HG03045 (cell line): ENCODE measurements at regions not wholly inside any gene's neighbourhood (a gene's known extent, or its start where the extent isn't known, plus 50 kb on each side); places are given as distances from the start of the nearest gene placed in this dataset.

ENCODE experiments used
- ATAC-seq: cut with Tn5 transposase; IDR thresholded peaks from one replicate; pipeline ENCODE4 v1.9.1; 2021; ENCODE audit warnings: mild to moderate bottlenecking, moderate library complexity; ENCODE audit not compliant: unreplicated experiment

DNA sequence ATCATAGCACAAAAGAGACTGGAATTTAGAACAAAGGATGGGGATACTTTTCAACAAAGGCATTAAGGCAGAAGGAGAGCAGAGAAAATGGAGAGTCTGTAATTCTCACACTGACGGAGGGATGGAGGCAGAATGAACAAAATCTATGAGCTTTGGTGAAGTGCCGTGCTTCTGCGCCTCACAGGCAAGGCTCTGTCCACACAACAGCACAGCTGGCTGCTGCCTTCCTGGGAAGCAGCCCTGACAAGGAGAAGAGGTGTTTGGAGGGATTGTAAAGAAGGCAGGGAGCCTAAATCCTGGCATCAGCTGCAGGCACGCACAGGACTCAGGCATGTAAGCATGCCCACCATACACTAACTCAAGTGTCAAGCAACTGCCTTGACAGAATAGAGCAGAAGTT is 485.2 kb upstream of the KIF2A start:
- no peak for ATAC-seq

DNA sequence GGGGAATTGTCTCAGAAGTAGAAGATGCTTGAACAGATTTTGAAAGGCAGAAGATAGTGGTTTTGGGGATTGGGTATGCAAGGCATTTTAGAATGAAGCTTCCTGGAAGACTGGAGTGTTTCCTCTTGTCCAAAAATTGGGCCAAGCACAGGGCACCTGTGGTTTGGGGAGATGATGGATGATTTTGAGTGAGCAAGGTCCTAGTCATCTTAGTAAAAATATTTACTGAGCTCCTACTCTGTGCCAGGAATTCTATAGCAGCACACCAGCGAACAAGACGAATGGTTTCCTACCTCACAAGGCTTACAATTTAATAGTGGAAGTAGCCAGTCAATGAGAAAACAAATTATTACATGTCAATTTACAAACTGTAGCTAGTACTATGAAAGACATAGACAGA is 484.4 kb upstream of the KIF2A start:
- no peak for ATAC-seq

GRCh38 chr5:61822584-61822983 is 483.4 kb upstream of the KIF2A start:
- ATAC-seq = no peak

DNA sequence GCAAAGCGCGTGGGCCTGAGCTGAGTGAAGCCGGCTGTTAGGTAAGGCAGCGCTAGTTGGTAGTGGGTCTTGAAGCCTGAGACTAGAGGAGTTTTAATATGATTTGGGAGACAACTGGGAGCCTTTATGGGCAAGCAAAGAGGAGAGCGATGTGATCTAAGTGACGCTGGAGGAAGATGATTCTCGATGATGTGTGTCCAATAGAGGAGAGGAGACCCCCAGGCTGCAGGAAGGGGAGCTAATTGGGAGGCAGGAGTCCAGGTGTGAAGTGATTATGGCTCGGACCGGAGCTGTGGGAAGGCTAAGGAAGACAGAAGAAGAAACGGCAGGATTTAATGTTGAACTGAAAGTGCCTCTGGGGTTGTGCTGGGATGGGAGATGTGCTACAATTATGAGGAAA is 482.9 kb upstream of the KIF2A start:
- no peak for ATAC-seq

GRCh38 chr5:61823781-61824180 is 482.2 kb upstream of the KIF2A start:
- ATAC-seq = no peak

DNA sequence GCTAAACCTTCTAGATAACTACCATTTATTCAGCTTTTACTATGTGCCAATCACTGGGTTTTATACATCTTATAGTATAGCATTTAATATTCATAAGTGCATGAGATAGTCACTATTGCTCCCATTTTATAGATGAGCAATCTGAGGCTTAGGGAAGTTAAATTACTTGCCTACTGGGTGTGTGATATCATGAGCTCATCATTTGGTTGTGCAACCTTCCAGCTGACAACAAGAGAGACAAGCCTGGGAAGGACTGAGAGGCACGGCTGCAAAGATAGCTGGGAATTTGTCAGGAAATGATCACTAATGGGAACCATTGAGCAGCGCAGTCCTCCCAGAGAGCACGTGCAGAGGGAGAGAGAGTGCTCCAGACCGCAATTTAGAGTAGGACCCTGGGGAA is 481.6 kb upstream of the KIF2A start:
- ATAC-seq = no peak

DNA sequence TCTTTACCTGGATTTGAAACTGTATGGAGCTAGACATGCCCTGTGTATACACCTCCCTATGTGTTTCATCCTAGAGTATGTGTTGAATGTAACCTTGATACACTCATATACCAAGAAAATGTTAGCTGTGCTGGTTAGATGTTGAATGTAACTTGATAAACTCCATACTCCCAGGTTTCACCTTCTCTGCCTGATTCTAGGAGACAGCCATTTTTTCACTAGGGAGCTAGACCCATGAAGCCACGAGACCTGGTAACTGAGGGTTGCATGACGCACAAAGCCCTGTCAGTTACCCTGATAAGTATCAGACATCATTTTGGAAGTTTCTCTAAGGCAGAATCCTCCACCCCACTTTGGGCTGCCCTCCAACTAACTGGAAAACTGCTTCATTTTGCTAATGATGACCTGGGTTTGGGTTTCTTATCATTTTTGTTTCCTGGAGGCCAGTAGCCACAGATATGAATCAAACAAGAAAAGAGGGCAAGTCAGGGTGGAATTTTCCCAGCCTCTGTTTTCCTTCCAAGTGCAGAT is 478.5 kb upstream of the KIF2A start:
- no peak for ATAC-seq

- no peak for ATAC-seq
Measured at GRCh38 chr5:61828856-61829255, 477.1 kb upstream of the KIF2A start.

- ATAC-seq = no peak
Measured at GRCh38 chr5:61831736-61832135, 474.3 kb upstream of the KIF2A start.

DNA sequence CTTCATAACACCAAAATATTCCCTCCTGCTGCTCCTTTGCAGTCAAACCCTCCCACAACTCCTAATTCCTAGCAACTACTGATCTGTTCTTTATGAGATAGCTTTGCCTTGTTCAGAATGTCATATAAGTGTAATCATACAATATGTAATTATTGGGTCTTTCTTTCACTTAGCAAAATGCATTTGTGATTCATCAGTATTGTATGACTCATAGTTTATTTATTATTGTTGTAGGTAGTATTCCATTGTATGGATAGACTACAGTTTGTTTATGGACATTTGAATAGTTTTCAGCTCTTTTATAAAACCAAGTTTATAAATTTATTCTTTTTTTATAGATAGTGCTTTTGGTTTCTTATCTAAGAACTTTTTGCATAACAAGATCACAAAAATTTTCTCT is 468.2 kb upstream of the KIF2A start:
- no peak for ATAC-seq

DNA sequence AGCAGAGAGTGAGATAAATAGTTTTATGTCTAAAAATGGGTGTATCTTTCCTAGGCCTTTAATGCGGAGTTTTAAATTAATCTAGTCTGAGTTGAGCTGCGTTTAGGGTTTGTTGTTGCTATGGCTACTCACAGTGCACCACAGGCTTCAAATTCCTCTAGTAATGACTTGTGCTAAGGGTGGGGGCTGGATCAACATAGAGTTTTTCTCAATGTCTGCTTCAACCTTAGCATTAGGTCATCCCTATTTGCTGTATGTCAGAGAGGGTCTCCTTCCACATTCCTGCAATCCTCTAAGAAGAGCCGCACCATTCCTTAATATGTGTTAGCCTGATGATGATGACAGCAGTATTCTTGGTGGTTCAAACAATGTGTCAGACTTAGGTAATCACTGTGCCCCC is 465.6 kb upstream of the KIF2A start:
- ATAC-seq = no peak

DNA sequence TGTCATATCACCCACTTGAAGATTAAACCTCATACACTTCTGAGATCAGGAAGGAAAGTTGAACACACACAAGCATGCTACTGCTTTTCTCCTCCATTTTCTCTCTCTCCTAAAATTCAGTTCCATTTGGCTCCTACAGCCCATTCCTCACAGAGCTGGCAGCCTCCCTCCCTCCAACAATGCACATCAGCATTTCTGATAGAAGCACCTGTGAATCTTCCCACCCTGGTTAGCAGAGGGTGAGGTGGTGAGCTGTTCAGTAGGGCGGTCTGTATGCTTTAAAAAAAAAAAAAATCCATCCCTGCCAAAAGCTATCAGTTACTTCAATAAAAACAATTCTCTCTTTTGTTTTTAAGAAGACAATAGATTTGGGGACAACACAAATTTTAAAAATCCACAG is 463.2 kb upstream of the KIF2A start:
- ATAC-seq = no peak

DNA sequence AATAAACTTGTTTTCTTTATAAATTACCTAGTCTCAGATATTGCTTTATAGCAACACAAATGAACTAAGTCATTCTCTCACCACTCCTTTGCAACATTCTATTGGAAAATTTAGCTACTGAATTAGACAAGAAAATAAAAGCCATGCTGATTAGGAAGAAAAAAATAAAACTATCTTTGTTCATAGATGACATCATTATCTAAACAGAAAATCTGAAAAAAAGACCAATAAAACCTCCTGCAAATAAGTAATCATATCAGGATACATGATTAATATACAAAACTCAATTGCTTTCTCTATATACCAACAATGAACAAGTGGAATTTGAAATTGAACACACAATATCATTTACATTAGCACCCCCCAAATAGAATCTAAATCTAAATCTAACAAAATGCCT is 455.3 kb upstream of the KIF2A start:
- ATAC-seq = no peak

DNA sequence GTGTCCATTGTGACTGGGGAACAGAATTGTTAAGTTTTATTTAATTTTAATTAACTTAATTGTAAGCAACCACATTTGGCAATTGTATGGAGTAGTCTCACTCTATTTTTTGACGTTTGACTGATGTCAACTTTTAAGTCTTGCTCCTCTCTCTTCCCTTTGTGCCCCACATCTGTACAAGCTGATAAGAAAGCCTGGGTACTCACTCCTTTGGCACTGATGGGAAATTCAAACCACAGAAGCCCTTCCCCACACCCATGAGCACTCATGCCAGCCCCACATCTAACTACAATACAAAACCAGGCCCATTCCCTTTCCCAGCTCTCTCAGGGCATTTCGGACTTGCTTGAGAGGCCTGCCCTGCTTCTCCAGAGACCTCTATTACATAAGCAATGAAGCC is 451.5 kb upstream of the KIF2A start:
- no peak for ATAC-seq

DNA sequence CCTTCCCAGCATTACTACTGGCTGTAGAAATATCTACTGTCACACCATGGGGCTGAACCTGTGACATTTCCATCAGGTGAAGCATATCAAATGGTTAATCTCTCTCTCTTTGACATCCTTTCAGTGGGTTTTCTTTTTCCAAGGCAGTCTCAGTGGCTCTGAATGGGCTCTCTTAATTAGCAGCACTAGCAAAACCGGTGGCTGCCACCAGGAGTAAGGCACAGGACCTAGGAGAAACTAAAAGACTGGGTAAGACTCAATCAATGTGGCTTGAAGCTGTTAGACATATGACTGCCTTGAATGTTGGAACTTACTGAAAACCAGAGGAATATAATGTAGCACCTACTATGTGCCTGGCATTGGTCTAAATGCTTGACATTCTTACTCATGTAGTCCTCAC is 445.0 kb upstream of the KIF2A start:
- ATAC-seq = no peak

- peak; percentile 61 for ATAC-seq
Measured at GRCh38 chr5:61866930-61867329, 439.1 kb upstream of the KIF2A start.

DNA sequence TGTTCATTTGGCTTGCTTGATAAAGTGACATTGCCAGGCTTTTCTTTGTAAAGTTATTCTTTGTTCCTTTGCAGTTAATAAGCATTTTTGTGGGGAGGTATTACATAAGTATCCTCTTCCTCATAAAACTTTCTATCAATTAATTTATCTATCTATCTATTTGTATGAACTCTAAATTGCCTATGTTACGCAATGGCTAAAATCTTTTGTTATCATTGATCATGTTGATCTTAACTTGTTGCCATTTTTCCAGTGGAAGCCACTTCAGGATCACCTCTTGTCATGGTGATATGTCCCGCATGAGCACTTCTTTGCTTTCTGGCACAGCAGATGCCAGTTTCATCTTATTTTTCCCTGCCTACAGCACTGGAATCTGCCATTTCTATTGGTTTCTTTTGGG is 436.7 kb upstream of the KIF2A start:
- ATAC-seq = no peak

GRCh38 chr5:61878471-61878870 is 427.5 kb upstream of the KIF2A start:
- ATAC-seq = no peak

DNA sequence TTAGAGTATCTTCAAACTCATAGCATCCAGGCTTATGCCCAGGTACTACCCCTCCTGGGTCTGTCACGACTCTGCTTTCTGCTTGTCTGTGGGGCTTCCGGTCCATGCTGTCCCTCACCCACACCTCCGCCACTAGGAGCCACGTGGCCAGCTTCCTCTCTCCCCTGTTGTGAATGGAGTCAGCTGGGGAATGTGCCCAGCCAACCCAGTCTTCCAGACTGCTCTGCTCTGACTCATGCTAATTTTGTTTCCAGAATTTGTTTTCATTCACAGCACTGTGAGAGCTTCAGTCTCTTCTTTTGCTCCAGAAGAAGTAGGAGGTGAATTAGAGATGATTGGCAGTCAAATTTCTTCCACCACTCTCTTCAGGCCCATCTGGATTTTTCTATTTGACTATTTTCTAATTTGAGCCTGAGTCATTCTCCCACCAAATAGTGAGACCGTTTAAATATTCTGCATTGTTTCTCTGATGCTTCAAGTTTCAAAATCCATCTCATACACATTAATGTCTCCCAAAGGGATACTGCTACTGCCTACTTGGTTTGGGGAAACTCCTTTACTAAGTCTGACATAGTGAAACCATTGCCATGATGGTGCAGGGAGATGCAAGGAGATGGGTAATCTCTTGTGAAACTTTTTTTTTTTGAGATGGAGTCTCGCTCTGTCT is 424.1 kb upstream of the KIF2A start:
- no peak for ATAC-seq

GRCh38 chr5:61882901-61883500 is 423.0 kb upstream of the KIF2A start:
- no peak for ATAC-seq

- ATAC-seq = no peak
Measured at GRCh38 chr5:61884252-61884855, 421.7 kb upstream of the KIF2A start.

- ATAC-seq = no peak
Measured at GRCh38 chr5:61886214-61886613, 419.8 kb upstream of the KIF2A start.
